NT2/D1 (cell line): ENCODE measurements at regions not wholly inside any gene's neighbourhood (a gene's known extent, or its start where the extent isn't known, plus 50 kb on each side); places are given as distances from the start of the nearest gene placed in this dataset.

Source experiments
- SUZ12 ChIP-seq: IDR thresholded peaks from 2 replicates; pipeline ENCODE4 v1.6.1; 2011; ENCODE audit not compliant: insufficient read length, insufficient read depth; ENCODE audit errors: extremely low read depth
- YY1 ChIP-seq: IDR thresholded peaks from 2 replicates; pipeline ENCODE4 v1.6.1; 2011; ENCODE audit not compliant: insufficient read length, insufficient read depth
- ZNF274 ChIP-seq: IDR thresholded peaks from 2 replicates; pipeline ENCODE4 v1.6.1; 2011; ENCODE audit warnings: mild to moderate bottlenecking, low read depth, low read length

DNA sequence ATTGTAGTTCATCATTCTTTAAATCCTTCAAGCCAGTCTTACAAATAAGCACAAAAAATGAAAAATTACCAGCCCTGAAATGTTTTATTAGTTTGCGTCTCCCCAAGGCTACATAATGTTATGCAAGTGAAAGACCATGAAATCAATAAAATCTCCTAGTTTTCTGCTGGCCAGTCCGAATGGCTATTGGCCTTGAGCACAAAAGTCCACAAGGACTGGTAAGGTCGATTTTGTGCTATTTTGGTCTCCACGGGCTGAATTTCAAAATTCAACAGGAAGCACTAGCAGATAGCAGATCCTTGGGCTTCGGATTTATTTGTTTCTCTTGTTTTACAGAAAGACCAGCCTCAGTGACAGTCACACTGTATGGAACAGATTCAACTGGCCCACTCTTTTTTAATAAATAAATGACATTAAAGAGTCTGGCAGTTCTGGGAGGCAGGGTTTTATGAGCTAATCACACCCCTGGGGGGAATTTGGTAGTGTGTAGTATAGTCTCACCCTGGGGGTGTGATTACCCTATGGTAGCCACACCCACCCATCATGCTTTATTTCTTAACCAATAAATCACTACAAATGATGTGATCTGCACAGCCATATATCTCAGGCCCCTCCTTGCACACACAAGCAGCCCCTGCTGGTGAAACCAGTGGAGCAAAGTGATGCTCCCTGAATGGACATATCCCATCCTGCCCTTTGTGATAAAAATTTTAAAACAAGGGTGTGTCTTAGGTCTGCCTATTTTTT lies 51.1 kb upstream of the TMEM33 start:
- no peak for TF ChIP-seq ZNF274
- no peak for TF ChIP-seq SUZ12
- TF ChIP-seq YY1: no peak
